Right lobe of liver (tissue), 6 donors: ENCODE measurements at regions not wholly inside any gene's neighbourhood (a gene's known extent, or its start where the extent isn't known, plus 50 kb on each side); places are given as distances from the start of the nearest gene placed in this dataset.
"Not testable (repeated sequence)": the region's sequence is repeated elsewhere in the genome, so short reads cannot be mapped to it uniquely, and the experiment has no call there.

Experiments used
- ATAC-seq, 4 donors: fragments of 200-7000 bp; cut with Tn5 transposase; one replicate each; pipeline ENCODE4 v1.9.1; 2020; ENCODE audit warnings: mild to moderate bottlenecking in 4 of 4, moderate library complexity in 4 of 4
- DNase-seq, 3 donors: peaks; one replicate each; pipeline ENCODE4 v3.0.0-alpha.2; 2020
- H3K27ac ChIP-seq, 3 donors: fragments of 200-600 bp; one replicate each; pipeline ENCODE4 v1.8.0; 2022
- H3K27me3 ChIP-seq, 2 donors: fragments of 200-600 bp; one replicate each; pipeline ENCODE4 v1.8.0; 2022
- H3K36me3 ChIP-seq, 4 donors: fragments of 200-600 bp; sonication (generic) in 1 of 4; one replicate each; pipeline versions ENCODE4 v1.5.1 to v1.8.0; 2017 to 2022; ENCODE audit warnings: control low read depth in 1 of 4
- H3K4me1 ChIP-seq, 4 donors: fragments of 200-600 bp; sonication (generic) in 1 of 4; one replicate each; pipeline versions ENCODE4 v1.5.1 to v1.8.0; 2017 to 2022; ENCODE audit warnings: control low read depth in 1 of 4
- H3K4me3 ChIP-seq, 3 donors: fragments of 200-600 bp; one replicate each; pipeline ENCODE4 v1.8.0; 2022
- H3K9me3 ChIP-seq, 4 donors: fragments of 200-600 bp; sonication (generic) in 1 of 4; one replicate each; pipeline versions ENCODE4 v1.5.1 to v1.8.0; 2017 to 2022; ENCODE audit warnings: control low read depth in 1 of 4
- POLR2A ChIP-seq: fragments of 450-650 bp; IDR thresholded peaks from one replicate; pipeline ENCODE4 v1.6.1; 2017; ENCODE audit warnings: antibody characterized with exemption, mild to moderate bottlenecking
- WGBS: methylation state at CpG from one replicate; pipeline ENCODE4 v1.1.6; 2018; ENCODE audit warnings: low coverage, low lambda C conversion rate; ENCODE audit not compliant: insufficient coverage; ENCODE audit errors: missing lambda C conversion rate; 5-methylcytosine and 5-hydroxymethylcytosine counted together
- intact Hi-C, 2 donors: fragments of 100-400 bp; cut with DNase I; formaldehyde crosslinking; loops; one replicate each; pipeline versions ENCODE4 v1.11.2 to v1.14.1; 2022
- TF ChIP-seq, protein P1 (sequence below), 4 donors: fragments of 200-600 bp in 3 of 4; fragments of 450-650 bp in 1 of 4; IDR thresholded peaks; one replicate each; pipeline versions ENCODE4 v1.5.1 to v1.8.0; 2016 to 2022; ENCODE audit warnings: antibody characterized with exemption in 4 of 4, mild to moderate bottlenecking in 2 of 4
- donor health status: DM: no; HTN: yes; CAD: no.
- donor health status: DM: no; HTN: no; CAD: no.
- donor health status: DM: no; HTN: no; CAD: no.
- donor health status: DM: no; HTN: yes; CAD: no.
- donor health status: DM: no; HTN: yes; CAD: no.

DNA sequence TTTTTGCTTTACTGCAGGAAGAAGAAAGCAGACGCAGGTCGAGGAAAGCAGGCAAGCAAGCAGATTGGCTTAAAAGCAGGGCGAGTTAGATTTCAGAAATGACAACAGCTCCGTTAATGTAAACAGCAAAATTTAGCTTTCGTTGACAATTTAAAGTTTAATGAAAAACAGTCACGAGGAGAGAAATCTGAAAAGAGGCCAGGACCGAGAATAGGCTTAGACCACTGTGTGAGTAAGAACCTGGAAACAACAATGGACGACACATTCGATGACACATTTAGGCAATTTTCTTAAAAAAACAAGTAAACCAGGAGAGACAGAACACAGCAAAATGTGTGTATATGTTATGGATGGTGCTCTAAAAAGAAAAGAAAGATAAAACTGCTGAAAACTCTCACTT lies 155.3 kb downstream of the ISOC1 start:
- intact Hi-C loops: no loop called here
- Histone ChIP-seq H3K27ac (no peak overlapping the region), H3K4me1 (no peaks in the 10 kb centered on the region), H3K4me3 (no peak overlapping the region), H3K27me3 (no peaks in the 10 kb centered on the region), H3K9me3 (no peaks in the 10 kb centered on the region), H3K36me3 (no peaks in the 10 kb centered on the region)
- ATAC-seq: no peak
- 75% methylated on average over 9 of the region's 9 CpGs for WGBS
- TF ChIP-seq, protein P1, sequence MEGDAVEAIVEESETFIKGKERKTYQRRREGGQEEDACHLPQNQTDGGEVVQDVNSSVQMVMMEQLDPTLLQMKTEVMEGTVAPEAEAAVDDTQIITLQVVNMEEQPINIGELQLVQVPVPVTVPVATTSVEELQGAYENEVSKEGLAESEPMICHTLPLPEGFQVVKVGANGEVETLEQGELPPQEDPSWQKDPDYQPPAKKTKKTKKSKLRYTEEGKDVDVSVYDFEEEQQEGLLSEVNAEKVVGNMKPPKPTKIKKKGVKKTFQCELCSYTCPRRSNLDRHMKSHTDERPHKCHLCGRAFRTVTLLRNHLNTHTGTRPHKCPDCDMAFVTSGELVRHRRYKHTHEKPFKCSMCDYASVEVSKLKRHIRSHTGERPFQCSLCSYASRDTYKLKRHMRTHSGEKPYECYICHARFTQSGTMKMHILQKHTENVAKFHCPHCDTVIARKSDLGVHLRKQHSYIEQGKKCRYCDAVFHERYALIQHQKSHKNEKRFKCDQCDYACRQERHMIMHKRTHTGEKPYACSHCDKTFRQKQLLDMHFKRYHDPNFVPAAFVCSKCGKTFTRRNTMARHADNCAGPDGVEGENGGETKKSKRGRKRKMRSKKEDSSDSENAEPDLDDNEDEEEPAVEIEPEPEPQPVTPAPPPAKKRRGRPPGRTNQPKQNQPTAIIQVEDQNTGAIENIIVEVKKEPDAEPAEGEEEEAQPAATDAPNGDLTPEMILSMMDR (IDR thresholded peaks at IDR 0.05): no peak
- no peak for TF ChIP-seq POLR2A
- DNase-seq: no peak

GRCh38 chr5:129271308-129271707 lies 176.8 kb downstream of the ISOC1 start:
- peak; percentile 38 to 61 (median 54) for ATAC-seq
- TF ChIP-seq, protein P1 (IDR thresholded peaks at IDR 0.05): peak in 2 of 4 donors; percentile 22 to 32
- no peak for TF ChIP-seq POLR2A

DNA sequence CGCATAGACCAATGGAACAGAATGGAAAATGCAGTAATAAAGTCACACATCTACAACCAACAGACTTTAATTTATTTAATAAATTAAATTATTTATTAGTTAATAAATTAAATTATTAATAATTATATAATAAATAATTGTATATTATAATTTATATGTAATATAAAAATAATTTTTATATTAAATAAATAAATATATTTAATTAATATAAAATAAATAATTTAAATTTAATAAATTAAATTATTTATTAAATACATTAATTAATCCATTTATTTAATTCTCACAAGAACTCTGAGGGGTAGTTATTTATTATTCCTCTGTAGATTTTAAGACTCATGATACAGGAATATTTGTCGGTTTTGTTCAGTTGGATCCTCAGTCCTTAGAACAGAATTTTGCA lies 176.1 kb upstream of the ADAMTS19 start:
- ATAC-seq: no peak
- no peak for DNase-seq
- no peak for TF ChIP-seq POLR2A
- TF ChIP-seq, protein P1 (IDR thresholded peaks at IDR 0.05): no peak
- WGBS: 93% methylated on average over 2 of the region's 2 CpGs
- H3K4me1 ChIP-seq: no peaks in the 10 kb centered on the region
- H3K27ac ChIP-seq: no peak overlapping the region
- H3K4me3 ChIP-seq: no peak overlapping the region
- H3K27me3 ChIP-seq: no peaks in the 10 kb centered on the region
- intact Hi-C loops: no loop called here
- H3K9me3 ChIP-seq: no peaks in the 10 kb centered on the region
- no peaks in the 10 kb centered on the region for H3K36me3 ChIP-seq

More at GRCh38 chr5:129271308-129271707, 176.8 kb downstream of the ISOC1 start:
- H3K4me1 ChIP-seq: no peaks in the 10 kb centered on the region
- 61% methylated on average over 2 of the region's 2 CpGs for WGBS
- no peaks in the 10 kb centered on the region for H3K36me3 ChIP-seq
- no peaks in the 10 kb centered on the region for H3K27me3 ChIP-seq
- no peaks in the 10 kb centered on the region for H3K9me3 ChIP-seq
- intact Hi-C loops: no loop called here
- H3K27ac ChIP-seq: no peak overlapping the region
- no peak overlapping the region for H3K4me3 ChIP-seq
- no peak for DNase-seq

DNA sequence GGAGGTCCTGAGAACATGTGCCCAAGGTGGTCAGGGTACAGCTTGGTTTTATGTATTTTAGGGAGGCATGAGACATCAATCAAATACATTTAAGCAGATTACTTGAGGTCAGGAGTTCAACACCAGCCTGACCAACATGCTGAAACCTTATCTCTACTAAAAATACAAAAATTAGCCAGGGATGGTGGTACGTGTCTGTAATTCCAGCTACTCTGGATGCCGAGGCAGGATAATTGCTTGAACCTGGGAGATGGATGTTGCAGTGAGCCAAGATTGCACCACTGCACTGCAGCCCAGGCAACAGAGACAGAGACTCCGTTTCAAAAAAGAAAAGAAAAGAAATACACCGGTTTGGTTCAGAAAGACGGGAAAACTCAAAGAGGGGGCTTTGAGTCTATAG lies 165.9 kb upstream of the ADAMTS19 start:
- intact Hi-C loops, H3K4me1 ChIP-seq, H3K36me3 ChIP-seq, DNase-seq, H3K4me3 ChIP-seq, H3K27ac ChIP-seq, ATAC-seq, H3K9me3 ChIP-seq, H3K27me3 ChIP-seq: not testable (repeated sequence)
- 55% methylated on average over 5 of the region's 5 CpGs for WGBS

DNA sequence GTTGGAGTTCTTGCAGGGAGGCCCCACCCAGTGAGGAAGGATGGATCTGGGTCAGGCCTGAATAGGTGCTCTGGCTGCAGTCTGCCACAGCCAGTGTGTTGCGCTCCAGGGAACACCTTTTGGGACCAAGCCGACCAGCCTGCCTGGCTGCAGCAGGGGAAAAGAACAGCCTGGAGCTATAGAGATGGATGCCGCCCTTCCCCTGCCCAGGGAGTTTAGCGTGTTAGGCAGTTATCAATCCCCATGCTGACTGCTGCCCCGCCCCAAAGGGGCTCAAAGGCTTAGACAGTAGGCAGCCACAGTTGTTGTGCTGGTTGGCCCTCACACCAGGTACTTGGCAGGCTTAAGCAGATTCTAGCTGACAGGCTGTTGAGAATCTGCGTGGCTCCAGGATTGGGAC lies 153.4 kb upstream of the ADAMTS19 start:
- H3K4me3 ChIP-seq: no peak overlapping the region
- DNase-seq (no peak), ATAC-seq (no peak)
- H3K9me3 ChIP-seq: no peaks in the 10 kb centered on the region
- no peak overlapping the region for H3K27ac ChIP-seq
- 100% methylated on average over 1 of the region's 6 CpGs for WGBS
- H3K36me3 ChIP-seq: no peaks in the 10 kb centered on the region
- no peaks in the 10 kb centered on the region for H3K4me1 ChIP-seq
- H3K27me3 ChIP-seq: no peaks in the 10 kb centered on the region
- intact Hi-C loops: no loop called here
- TF ChIP-seq POLR2A: no peak
- TF ChIP-seq, protein P1 (IDR thresholded peaks at IDR 0.05): no peak
